GM23338 (cell line): ENCODE measurements at regions not wholly inside any gene's neighbourhood (a gene's known extent, or its start where the extent isn't known, plus 50 kb on each side); places are given as distances from the start of the nearest gene placed in this dataset.

Experiments
- ATAC-seq: fragments of 200-7000 bp; cut with Tn5 transposase; 3 replicates; pipeline ENCODE4 v1.9.1; 2020
- DNase-seq: peaks from one replicate; pipeline ENCODE4 v3.0.0-alpha.2; 2015; ENCODE audit warnings: low spot score
- H2AFZ ChIP-seq: fragments of 200-600 bp; sonication (generic); 2 replicates; pipeline ENCODE4 v1.8.0; 2016; ENCODE audit warnings: antibody characterized with exemption, mild to moderate bottlenecking, moderate library complexity
- H3F3A ChIP-seq: fragments of 200-600 bp; sonication (generic); replicated peaks from 2 replicates; pipeline ENCODE4 v1.8.0; 2017; ENCODE audit warnings: antibody characterized with exemption, mixed run types, low read depth
- H3K27ac ChIP-seq: fragments of 200-600 bp; sonication (generic); 2 replicates; pipeline ENCODE4 v1.6.1; 2016; ENCODE audit warnings: low read depth
- H3K27me3 ChIP-seq: fragments of 200-600 bp; sonication (generic); 2 replicates; pipeline ENCODE4 v1.8.0; 2016; ENCODE audit warnings: mild to moderate bottlenecking, mixed run types, moderate library complexity; ENCODE audit not compliant: insufficient read depth
- H3K36me3 ChIP-seq: fragments of 200-600 bp; sonication (generic); 2 replicates; pipeline ENCODE4 v1.8.0; 2016; ENCODE audit warnings: mild to moderate bottlenecking; ENCODE audit not compliant: insufficient read depth
- H3K4me1 ChIP-seq: fragments of 200-600 bp; sonication (generic); 2 replicates; pipeline ENCODE4 v1.8.0; 2016; ENCODE audit warnings: mild to moderate bottlenecking, moderate library complexity; ENCODE audit not compliant: insufficient read depth
- H3K4me2 ChIP-seq: fragments of 200-600 bp; sonication (generic); 2 replicates; pipeline ENCODE4 v1.7.1; 2017; ENCODE audit warnings: mixed run types
- H3K4me3 ChIP-seq: fragments of 200-600 bp; sonication (generic); 2 replicates; pipeline ENCODE4 v1.6.1; 2016; ENCODE audit warnings: mixed run types
- H3K79me2 ChIP-seq: fragments of 200-600 bp; sonication (generic); replicated peaks from 2 replicates; pipeline ENCODE4 v1.8.0; 2017; ENCODE audit warnings: mild to moderate bottlenecking; ENCODE audit not compliant: insufficient read depth
- H3K9me2 ChIP-seq: fragments of 200-600 bp; sonication (generic); 2 replicates; pipeline ENCODE4 v1.8.0; 2017; ENCODE audit not compliant: insufficient read depth
- H4K20me1 ChIP-seq: fragments of 200-600 bp; sonication (generic); replicated peaks from 2 replicates; pipeline ENCODE4 v1.8.0; 2017; ENCODE audit warnings: mild to moderate bottlenecking; ENCODE audit not compliant: insufficient read depth
- H3K27ac Mint-ChIP-seq: 2 replicates; pipeline ENCODE4 v1.8.0; 2020; ENCODE audit warnings: inconsistent platforms, mild to moderate bottlenecking, moderate library complexity, mixed read lengths
- H3K27me3 Mint-ChIP-seq: 3 replicates; pipeline ENCODE4 v1.8.0; 2022; ENCODE audit warnings: low read depth, mild to moderate bottlenecking, moderate library complexity, mixed read lengths, inconsistent platforms; ENCODE audit not compliant: insufficient read depth, poor library complexity
- H3K36me3 Mint-ChIP-seq: 3 replicates; pipeline ENCODE4 v1.8.0; 2021; ENCODE audit warnings: low read depth, mild to moderate bottlenecking, inconsistent platforms, moderate library complexity, mixed read lengths
- H3K4me1 Mint-ChIP-seq: 3 replicates; pipeline ENCODE4 v1.8.0; 2020; ENCODE audit warnings: mild to moderate bottlenecking, inconsistent platforms, mixed read lengths
- H3K4me3 Mint-ChIP-seq: 3 replicates; pipeline ENCODE4 v1.8.0; 2021; ENCODE audit warnings: moderate library complexity, mild to moderate bottlenecking, inconsistent platforms, mixed read lengths
- H3K9me3 Mint-ChIP-seq: 3 replicates; pipeline ENCODE4 v1.8.0; 2020; ENCODE audit warnings: moderate library complexity, mild to moderate bottlenecking, inconsistent platforms, mixed read lengths
- CREB1 ChIP-seq: fragments of 250-450 bp; sonication (Bioruptor Pico); IDR thresholded peaks from 2 replicates; pipeline ENCODE4 v1.5.0; 2020; ENCODE audit warnings: low read depth, mild to moderate bottlenecking, moderate library complexity
- JUNB ChIP-seq: IDR thresholded peaks from one replicate; pipeline ENCODE4 v1.6.1; 2016; ENCODE audit warnings: antibody characterized with exemption; ENCODE audit not compliant: unreplicated experiment
- POLR2AphosphoS5 ChIP-seq: IDR thresholded peaks from 2 replicates; pipeline ENCODE4 v1.6.1; 2016; ENCODE audit warnings: antibody characterized with exemption, low read depth
- STAT1 ChIP-seq: IDR thresholded peaks from one replicate; pipeline ENCODE4 v1.6.1; 2016; ENCODE audit warnings: antibody characterized with exemption; ENCODE audit not compliant: unreplicated experiment
- ZNF114 ChIP-seq: fragments of 250-450 bp; sonication (Bioruptor Pico); IDR thresholded peaks from 2 replicates; pipeline ENCODE4 v1.5.0; 2020; ENCODE audit warnings: mild to moderate bottlenecking, moderate library complexity
- ZNF331 ChIP-seq: fragments of 250-450 bp; sonication (Bioruptor Pico); IDR thresholded peaks from 2 replicates; pipeline ENCODE4 v1.5.0; 2020; ENCODE audit warnings: low read depth, mild to moderate bottlenecking, moderate library complexity
- TF ChIP-seq, protein P1 (sequence below), 2 experiments: fragments of 200-600 bp in 1 of 2; sonication (generic) in 1 of 2; conservative IDR thresholded peaks; 2 replicates each; pipeline versions ENCODE4 v1.5.1 to v1.6.1; 2016 to 2017; ENCODE audit warnings: antibody characterized with exemption in 2 of 2, low read depth in 2 of 2, mild to moderate bottlenecking in 2 of 2, moderate library complexity in 1 of 2
- TF ChIP-seq, protein P2 (sequence below): fragments of 250-450 bp; sonication (Bioruptor Pico); IDR thresholded peaks from 2 replicates; pipeline ENCODE4 v1.5.0; 2020; ENCODE audit warnings: mild to moderate bottlenecking, moderate library complexity
- TF ChIP-seq, protein P3 (sequence below): IDR thresholded peaks from one replicate; pipeline ENCODE4 v1.6.1; 2018; ENCODE audit warnings: antibody characterized with exemption; ENCODE audit not compliant: unreplicated experiment

DNA sequence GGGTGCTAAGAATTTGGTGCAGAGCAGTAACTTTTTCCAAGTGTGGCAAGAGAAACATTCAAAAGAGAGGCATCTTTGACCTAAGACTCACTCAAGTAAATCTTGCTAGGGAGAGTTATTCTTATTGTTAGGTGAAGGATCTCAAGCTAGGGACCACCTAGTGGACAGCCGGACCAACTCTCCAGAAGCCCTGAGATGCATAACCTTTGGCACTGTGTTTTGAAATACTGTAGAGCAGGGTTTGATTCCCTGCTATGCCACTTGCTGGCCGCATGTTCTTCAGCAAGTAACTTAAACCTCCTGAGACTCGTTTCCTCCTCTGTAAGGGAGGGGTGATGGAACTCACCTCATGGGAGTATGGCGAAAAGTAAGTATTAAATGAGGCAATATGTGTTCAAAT is 336.1 kb upstream of the ADAMTSL1 start:
- Histone ChIP-seq H3K27ac (no peak overlapping the region), H4K20me1 (no peaks in the 10 kb centered on the region), H3K79me2 (no peaks in the 10 kb centered on the region), H2AFZ (no peak overlapping the region), H3K4me2 (no peak overlapping the region), H3K4me3 (no peak overlapping the region), H3F3A (no peaks in the 10 kb centered on the region), H3K27me3 (no peaks in the 10 kb centered on the region), H3K36me3 (no peaks in the 10 kb centered on the region), H3K4me1 (no peaks in the 10 kb centered on the region), H3K9me2 (peaks cover 11% of the 10 kb centered on the region; the same call in 1 of the 2 replicates)
- peak; percentile 36 for DNase-seq
- no peaks in the 10 kb centered on the region for H3K9me3 Mint-ChIP-seq
- H3K27me3 Mint-ChIP-seq = no peaks in the 10 kb centered on the region
- TF ChIP-seq, protein P1, sequence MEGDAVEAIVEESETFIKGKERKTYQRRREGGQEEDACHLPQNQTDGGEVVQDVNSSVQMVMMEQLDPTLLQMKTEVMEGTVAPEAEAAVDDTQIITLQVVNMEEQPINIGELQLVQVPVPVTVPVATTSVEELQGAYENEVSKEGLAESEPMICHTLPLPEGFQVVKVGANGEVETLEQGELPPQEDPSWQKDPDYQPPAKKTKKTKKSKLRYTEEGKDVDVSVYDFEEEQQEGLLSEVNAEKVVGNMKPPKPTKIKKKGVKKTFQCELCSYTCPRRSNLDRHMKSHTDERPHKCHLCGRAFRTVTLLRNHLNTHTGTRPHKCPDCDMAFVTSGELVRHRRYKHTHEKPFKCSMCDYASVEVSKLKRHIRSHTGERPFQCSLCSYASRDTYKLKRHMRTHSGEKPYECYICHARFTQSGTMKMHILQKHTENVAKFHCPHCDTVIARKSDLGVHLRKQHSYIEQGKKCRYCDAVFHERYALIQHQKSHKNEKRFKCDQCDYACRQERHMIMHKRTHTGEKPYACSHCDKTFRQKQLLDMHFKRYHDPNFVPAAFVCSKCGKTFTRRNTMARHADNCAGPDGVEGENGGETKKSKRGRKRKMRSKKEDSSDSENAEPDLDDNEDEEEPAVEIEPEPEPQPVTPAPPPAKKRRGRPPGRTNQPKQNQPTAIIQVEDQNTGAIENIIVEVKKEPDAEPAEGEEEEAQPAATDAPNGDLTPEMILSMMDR (conservative IDR thresholded peaks at IDR 0.05; ENCODE audit: low read depth in 2 of 2) = peak; percentile 19 to 28
- TF ChIP-seq, protein P2, sequence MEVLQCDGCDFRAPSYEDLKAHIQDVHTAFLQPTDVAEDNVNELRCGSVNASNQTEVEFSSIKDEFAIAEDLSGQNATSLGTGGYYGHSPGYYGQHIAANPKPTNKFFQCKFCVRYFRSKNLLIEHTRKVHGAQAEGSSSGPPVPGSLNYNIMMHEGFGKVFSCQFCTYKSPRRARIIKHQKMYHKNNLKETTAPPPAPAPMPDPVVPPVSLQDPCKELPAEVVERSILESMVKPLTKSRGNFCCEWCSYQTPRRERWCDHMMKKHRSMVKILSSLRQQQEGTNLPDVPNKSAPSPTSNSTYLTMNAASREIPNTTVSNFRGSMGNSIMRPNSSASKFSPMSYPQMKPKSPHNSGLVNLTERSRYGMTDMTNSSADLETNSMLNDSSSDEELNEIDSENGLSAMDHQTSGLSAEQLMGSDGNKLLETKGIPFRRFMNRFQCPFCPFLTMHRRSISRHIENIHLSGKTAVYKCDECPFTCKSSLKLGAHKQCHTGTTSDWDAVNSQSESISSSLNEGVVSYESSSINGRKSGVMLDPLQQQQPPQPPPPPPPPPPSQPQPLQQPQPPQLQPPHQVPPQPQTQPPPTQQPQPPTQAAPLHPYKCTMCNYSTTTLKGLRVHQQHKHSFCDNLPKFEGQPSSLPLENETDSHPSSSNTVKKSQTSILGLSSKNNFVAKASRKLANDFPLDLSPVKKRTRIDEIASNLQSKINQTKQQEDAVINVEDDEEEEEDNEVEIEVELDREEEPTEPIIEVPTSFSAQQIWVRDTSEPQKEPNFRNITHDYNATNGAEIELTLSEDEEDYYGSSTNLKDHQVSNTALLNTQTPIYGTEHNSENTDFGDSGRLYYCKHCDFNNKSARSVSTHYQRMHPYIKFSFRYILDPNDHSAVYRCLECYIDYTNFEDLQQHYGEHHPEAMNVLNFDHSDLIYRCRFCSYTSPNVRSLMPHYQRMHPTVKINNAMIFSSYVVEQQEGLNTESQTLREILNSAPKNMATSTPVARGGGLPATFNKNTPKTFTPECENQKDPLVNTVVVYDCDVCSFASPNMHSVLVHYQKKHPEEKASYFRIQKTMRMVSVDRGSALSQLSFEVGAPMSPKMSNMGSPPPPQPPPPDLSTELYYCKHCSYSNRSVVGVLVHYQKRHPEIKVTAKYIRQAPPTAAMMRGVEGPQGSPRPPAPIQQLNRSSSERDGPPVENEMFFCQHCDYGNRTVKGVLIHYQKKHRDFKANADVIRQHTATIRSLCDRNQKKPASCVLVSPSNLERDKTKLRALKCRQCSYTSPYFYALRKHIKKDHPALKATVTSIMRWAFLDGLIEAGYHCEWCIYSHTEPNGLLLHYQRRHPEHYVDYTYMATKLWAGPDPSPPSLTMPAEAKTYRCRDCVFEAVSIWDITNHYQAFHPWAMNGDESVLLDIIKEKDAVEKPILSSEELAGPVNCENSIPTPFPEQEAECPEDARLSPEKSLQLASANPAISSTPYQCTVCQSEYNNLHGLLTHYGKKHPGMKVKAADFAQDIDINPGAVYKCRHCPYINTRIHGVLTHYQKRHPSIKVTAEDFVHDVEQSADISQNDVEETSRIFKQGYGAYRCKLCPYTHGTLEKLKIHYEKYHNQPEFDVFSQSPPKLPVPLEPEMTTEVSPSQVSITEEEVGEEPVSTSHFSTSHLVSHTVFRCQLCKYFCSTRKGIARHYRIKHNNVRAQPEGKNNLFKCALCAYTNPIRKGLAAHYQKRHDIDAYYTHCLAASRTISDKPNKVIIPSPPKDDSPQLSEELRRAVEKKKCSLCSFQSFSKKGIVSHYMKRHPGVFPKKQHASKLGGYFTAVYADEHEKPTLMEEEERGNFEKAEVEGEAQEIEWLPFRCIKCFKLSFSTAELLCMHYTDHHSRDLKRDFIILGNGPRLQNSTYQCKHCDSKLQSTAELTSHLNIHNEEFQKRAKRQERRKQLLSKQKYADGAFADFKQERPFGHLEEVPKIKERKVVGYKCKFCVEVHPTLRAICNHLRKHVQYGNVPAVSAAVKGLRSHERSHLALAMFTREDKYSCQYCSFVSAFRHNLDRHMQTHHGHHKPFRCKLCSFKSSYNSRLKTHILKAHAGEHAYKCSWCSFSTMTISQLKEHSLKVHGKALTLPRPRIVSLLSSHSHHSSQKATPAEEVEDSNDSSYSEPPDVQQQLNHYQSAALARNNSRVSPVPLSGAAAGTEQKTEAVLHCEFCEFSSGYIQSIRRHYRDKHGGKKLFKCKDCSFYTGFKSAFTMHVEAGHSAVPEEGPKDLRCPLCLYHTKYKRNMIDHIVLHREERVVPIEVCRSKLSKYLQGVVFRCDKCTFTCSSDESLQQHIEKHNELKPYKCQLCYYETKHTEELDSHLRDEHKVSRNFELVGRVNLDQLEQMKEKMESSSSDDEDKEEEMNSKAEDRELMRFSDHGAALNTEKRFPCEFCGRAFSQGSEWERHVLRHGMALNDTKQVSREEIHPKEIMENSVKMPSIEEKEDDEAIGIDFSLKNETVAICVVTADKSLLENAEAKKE (CRISPR knock-in tag) = no peak
- TF ChIP-seq POLR2AphosphoS5 (no peak), ZNF331 (CRISPR knock-in tag) (no peak), ZNF114 (no peak), CREB1 (CRISPR knock-in tag) (no peak), JUNB (no peak), STAT1 (no peak)
- TF ChIP-seq, protein P3, sequence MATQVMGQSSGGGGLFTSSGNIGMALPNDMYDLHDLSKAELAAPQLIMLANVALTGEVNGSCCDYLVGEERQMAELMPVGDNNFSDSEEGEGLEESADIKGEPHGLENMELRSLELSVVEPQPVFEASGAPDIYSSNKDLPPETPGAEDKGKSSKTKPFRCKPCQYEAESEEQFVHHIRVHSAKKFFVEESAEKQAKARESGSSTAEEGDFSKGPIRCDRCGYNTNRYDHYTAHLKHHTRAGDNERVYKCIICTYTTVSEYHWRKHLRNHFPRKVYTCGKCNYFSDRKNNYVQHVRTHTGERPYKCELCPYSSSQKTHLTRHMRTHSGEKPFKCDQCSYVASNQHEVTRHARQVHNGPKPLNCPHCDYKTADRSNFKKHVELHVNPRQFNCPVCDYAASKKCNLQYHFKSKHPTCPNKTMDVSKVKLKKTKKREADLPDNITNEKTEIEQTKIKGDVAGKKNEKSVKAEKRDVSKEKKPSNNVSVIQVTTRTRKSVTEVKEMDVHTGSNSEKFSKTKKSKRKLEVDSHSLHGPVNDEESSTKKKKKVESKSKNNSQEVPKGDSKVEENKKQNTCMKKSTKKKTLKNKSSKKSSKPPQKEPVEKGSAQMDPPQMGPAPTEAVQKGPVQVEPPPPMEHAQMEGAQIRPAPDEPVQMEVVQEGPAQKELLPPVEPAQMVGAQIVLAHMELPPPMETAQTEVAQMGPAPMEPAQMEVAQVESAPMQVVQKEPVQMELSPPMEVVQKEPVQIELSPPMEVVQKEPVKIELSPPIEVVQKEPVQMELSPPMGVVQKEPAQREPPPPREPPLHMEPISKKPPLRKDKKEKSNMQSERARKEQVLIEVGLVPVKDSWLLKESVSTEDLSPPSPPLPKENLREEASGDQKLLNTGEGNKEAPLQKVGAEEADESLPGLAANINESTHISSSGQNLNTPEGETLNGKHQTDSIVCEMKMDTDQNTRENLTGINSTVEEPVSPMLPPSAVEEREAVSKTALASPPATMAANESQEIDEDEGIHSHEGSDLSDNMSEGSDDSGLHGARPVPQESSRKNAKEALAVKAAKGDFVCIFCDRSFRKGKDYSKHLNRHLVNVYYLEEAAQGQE = no peak
- H3K36me3 Mint-ChIP-seq = no peaks in the 10 kb centered on the region; the same call in 2 of the 3 replicates
- H3K4me3 Mint-ChIP-seq = no peak overlapping the region
- H3K27ac Mint-ChIP-seq = no peak overlapping the region
- ATAC-seq = peak; percentile 45; the same call in 2 of the 3 replicates
- H3K4me1 Mint-ChIP-seq = peaks cover 2% of the 10 kb centered on the region; the same call in 1 of the 3 replicates
